SK-N-SH (cell line): ENCODE measurements at regions not wholly inside any gene's neighbourhood (a gene's known extent, or its start where the extent isn't known, plus 50 kb on each side); places are given as distances from the start of the nearest gene placed in this dataset.

Source experiments
- CTCF ChIA-PET: fragments of 300-600, 350-600 bp; formaldehyde crosslinking; extraction: SDS; loops from one replicate; lab custom pipeline; 2021; lab: Yijun Ruan, JAX
- POLR2A ChIA-PET: fragments of 350-600 bp; sonication (Branson Sonifier 250); formaldehyde crosslinking; extraction: SDS; loops from one replicate; lab custom pipeline; 2020; ENCODE audit warnings: antibody characterized with exemption, inconsistent platforms; lab: Yijun Ruan, JAX
- DNase-seq: peaks from one replicate; pipeline ENCODE4 v3.0.0; 2012
- H2AFZ ChIP-seq: fragments of 200-600 bp; sonication (generic); 2 replicates; pipeline ENCODE4 v1.8.1; 2016; ENCODE audit warnings: antibody characterized with exemption, mild to moderate bottlenecking, low read depth
- H3F3A ChIP-seq: fragments of 200-600 bp; sonication (generic); replicated peaks from 2 replicates; pipeline ENCODE3; 2016; ENCODE audit warnings: antibody characterized with exemption, mild to moderate bottlenecking; ENCODE audit not compliant: insufficient read depth
- H3K27ac ChIP-seq, 2 experiments: fragments of 200-500 bp in 1 of 2; fragments of 200-600 bp in 1 of 2; sonication (Bioruptor generic) in 1 of 2; sonication (generic), shearing (Covaris generic) in 1 of 2; 2 replicates each; pipeline versions ENCODE4 v1.5.1 to v1.6.1; 2014 to 2016; ENCODE audit warnings: low read depth in 2 of 2, inconsistent platforms in 1 of 2, low read length in 1 of 2, mild to moderate bottlenecking in 1 of 2, mixed read lengths in 1 of 2
- H3K27me3 ChIP-seq: fragments of 200-600 bp; sonication (generic), shearing (Covaris generic); 2 replicates; pipeline ENCODE4 v1.6.1; 2016; ENCODE audit warnings: mixed run types; ENCODE audit not compliant: insufficient read depth
- H3K36me3 ChIP-seq, 2 experiments: fragments of 200-500 bp in 1 of 2; fragments of 200-600 bp in 1 of 2; sonication (Bioruptor generic) in 1 of 2; sonication (generic) in 1 of 2; replicated peaks in 1 of 2; 2 replicates each; pipeline versions ENCODE3 to v1.5.1; 2014 to 2016; ENCODE audit warnings: low read length in 1 of 2, mild to moderate bottlenecking in 1 of 2; ENCODE audit not compliant: insufficient read depth in 2 of 2, control insufficient read depth in 1 of 2
- H3K4me1 ChIP-seq, 2 experiments: fragments of 200-500 bp in 1 of 2; fragments of 200-600 bp in 1 of 2; sonication (Bioruptor generic) in 1 of 2; sonication (generic), shearing (Covaris generic) in 1 of 2; 2 replicates each; pipeline versions ENCODE4 v1.5.1 to v1.6.1; 2014 to 2016; ENCODE audit warnings: low read depth in 1 of 2, low read length in 1 of 2, mixed run types in 1 of 2; ENCODE audit not compliant: insufficient read depth in 2 of 2, control insufficient read depth in 1 of 2
- H3K4me2 ChIP-seq: fragments of 200-600 bp; sonication (generic), shearing (Covaris generic); 2 replicates; pipeline ENCODE4 v1.6.1; 2017; ENCODE audit warnings: mixed run types
- H3K4me3 ChIP-seq, 2 experiments: fragments of 200-500 bp in 1 of 2; fragments of 200-600 bp in 1 of 2; sonication (Bioruptor generic) in 1 of 2; sonication (generic), shearing (Covaris generic) in 1 of 2; 2 replicates each; pipeline versions ENCODE4 v1.5.1 to v1.8.1; 2014 to 2016; ENCODE audit warnings: low read depth in 2 of 2, inconsistent platforms in 1 of 2, low read length in 1 of 2, mild to moderate bottlenecking in 1 of 2, mixed read lengths in 1 of 2, moderate library complexity in 1 of 2
- H3K79me2 ChIP-seq: fragments of 200-600 bp; sonication (generic); 2 replicates; pipeline ENCODE4 v1.8.1; 2017; ENCODE audit warnings: mild to moderate bottlenecking; ENCODE audit not compliant: insufficient read depth
- H3K9ac ChIP-seq: fragments of 200-600 bp; sonication (generic); 2 replicates; pipeline ENCODE4 v1.6.1; 2017; ENCODE audit warnings: mixed run types
- H3K9me2 ChIP-seq: fragments of 200-600 bp; sonication (generic); 2 replicates; pipeline ENCODE4 v1.6.1; 2017; ENCODE audit warnings: mixed run types
- H3K9me3 ChIP-seq: fragments of 200-600 bp; sonication (generic); 2 replicates; pipeline ENCODE4 v1.6.1; 2017; ENCODE audit warnings: mixed run types, mild to moderate bottlenecking, moderate library complexity
- H4K20me1 ChIP-seq: fragments of 200-600 bp; sonication (generic); 2 replicates; pipeline ENCODE4 v1.6.1; 2017; ENCODE audit warnings: mild to moderate bottlenecking, mixed run types; ENCODE audit not compliant: insufficient read depth
- ELF1 ChIP-seq: IDR thresholded peaks from 2 replicates; pipeline ENCODE4 v1.4.0; 2012
- EZH2phosphoT487 ChIP-seq: fragments of 200-600 bp; sonication (generic); IDR thresholded peaks from 2 replicates; pipeline ENCODE4 v1.6.1; 2017; ENCODE audit warnings: low read depth, mixed run types, mild to moderate bottlenecking, antibody characterized with exemption, moderate library complexity, borderline replicate concordance
- FOXJ3 ChIP-seq: sonication (generic); formaldehyde crosslinking; IDR thresholded peaks from 2 replicates; pipeline ENCODE4 v1.5.1; 2020; ENCODE audit warnings: mild to moderate bottlenecking, missing genetic modification reagents
- GABPA ChIP-seq: IDR thresholded peaks from 2 replicates; pipeline ENCODE4 v1.4.0; 2012; ENCODE audit warnings: low read depth, mild to moderate bottlenecking
- MXI1 ChIP-seq: IDR thresholded peaks from 2 replicates; pipeline ENCODE4 v1.6.1; 2012; ENCODE audit warnings: mild to moderate bottlenecking, low read depth, low read length, improper control_type of control experiment
- NRF1 ChIP-seq: IDR thresholded peaks from 2 replicates; pipeline ENCODE4 v1.6.1; 2012; ENCODE audit warnings: low read depth, mild to moderate bottlenecking, low read length
- RCOR1 ChIP-seq: fragments of 150-350 bp; IDR thresholded peaks from 2 replicates; pipeline ENCODE4 v1.6.1; 2017; ENCODE audit warnings: antibody characterized with exemption, low read length
- REST ChIP-seq: IDR thresholded peaks from 2 replicates; pipeline ENCODE4 v1.6.1; 2012; ENCODE audit warnings: mild to moderate bottlenecking, low read depth, low read length, moderate library complexity
- RFX5 ChIP-seq: IDR thresholded peaks from 2 replicates; pipeline ENCODE4 v1.6.1; 2012; ENCODE audit warnings: mild to moderate bottlenecking, improper control_type of control experiment, low read length
- RXRA ChIP-seq: IDR thresholded peaks from 2 replicates; pipeline ENCODE4 v1.4.0; 2012; ENCODE audit warnings: low read depth, mild to moderate bottlenecking, borderline replicate concordance
- SIN3A ChIP-seq: IDR thresholded peaks from 2 replicates; pipeline ENCODE4 v1.6.1; 2012; ENCODE audit warnings: low read depth, mild to moderate bottlenecking, low read length, moderate library complexity, borderline replicate concordance
- SMC3 ChIP-seq: IDR thresholded peaks from 2 replicates; pipeline ENCODE4 v1.6.1; 2012; ENCODE audit warnings: low read depth, low read length, improper control_type of control experiment
- USF1 ChIP-seq: IDR thresholded peaks from 2 replicates; pipeline ENCODE4 v1.4.0; 2012; ENCODE audit warnings: low read depth, borderline replicate concordance
- YY1 ChIP-seq: IDR thresholded peaks from 2 replicates; pipeline ENCODE4 v1.4.0; 2012; ENCODE audit warnings: low read depth, mild to moderate bottlenecking
- ZBTB33 ChIP-seq: IDR thresholded peaks from 2 replicates; pipeline ENCODE4 v1.4.0; 2012; ENCODE audit warnings: low read depth, borderline replicate concordance
- WGBS: methylation state at CpG from one replicate; pipeline ENCODE4 v1.1.6; 2017; ENCODE audit warnings: low lambda C conversion rate; 5-methylcytosine and 5-hydroxymethylcytosine counted together

- Histone ChIP-seq H4K20me1 (no peaks in the 10 kb centered on the region), H3K4me1 (no peaks in the 10 kb centered on the region; a peak in 1 of 4 replicates), H3K27me3 (no peaks in the 10 kb centered on the region), H3K27ac (no peak overlapping the region), H3K9me2 (no peaks in the 10 kb centered on the region), H3K4me2 (no peak overlapping the region), H2AFZ (no peak overlapping the region), H3K4me3 (no peak overlapping the region), H3F3A (no peaks in the 10 kb centered on the region), H3K9me3 (no peaks in the 10 kb centered on the region), H3K79me2 (no peaks in the 10 kb centered on the region), H3K36me3 (no peaks in the 10 kb centered on the region), H3K9ac (no peak overlapping the region)
- ChIA-PET CTCF (no interaction called here), POLR2A (no interaction called here)
- TF ChIP-seq NRF1 = no peak
- TF ChIP-seq RFX5 = no peak
- no peak for TF ChIP-seq USF1
- TF ChIP-seq SMC3 = no peak
- TF ChIP-seq REST = no peak
- TF ChIP-seq EZH2phosphoT487 = no peak
- no peak for TF ChIP-seq RCOR1
- TF ChIP-seq YY1 = no peak
- no peak for TF ChIP-seq SIN3A
- no peak for TF ChIP-seq GABPA
- no peak for TF ChIP-seq MXI1
- DNase-seq = no peak
- 94% methylated on average over 4 of the region's 4 CpGs for WGBS
These were observed 178.9 kb downstream of the UACA start for GRCh38 chr15:70584441-70584837.

GRCh38 chr15:70583006-70583405, 180.4 kb downstream of the UACA start:
- CTCF ChIA-PET = interaction anchor here (1.3 to 1.7 kb wide), 2 partner anchors 14 to 95 kb away, joined by 4 to 5 read pairs; no protein-coding TSS in a partner anchor
- H3K4me1 ChIP-seq = no peaks in the 10 kb centered on the region; a peak in 1 of 4 replicates
- TF ChIP-seq GABPA = no peak
- TF ChIP-seq ELF1 = no peak
- TF ChIP-seq RXRA = no peak
- no peak for TF ChIP-seq USF1
- TF ChIP-seq FOXJ3 (CRISPR knock-in tag) = no peak
- no peak for TF ChIP-seq ZBTB33
- TF ChIP-seq REST = no peak
- no peak for TF ChIP-seq EZH2phosphoT487

More at GRCh38 chr15:70583006-70583405, 180.4 kb downstream of the UACA start:
- POLR2A ChIA-PET = no interaction called here
- H3K9ac ChIP-seq = no peak overlapping the region
- no peaks in the 10 kb centered on the region for H3K36me3 ChIP-seq
- no peaks in the 10 kb centered on the region for H3K9me3 ChIP-seq
- H3K9me2 ChIP-seq = no peaks in the 10 kb centered on the region
- H3K27ac ChIP-seq = no peak overlapping the region
- no peak overlapping the region for H3K4me3 ChIP-seq
- no peaks in the 10 kb centered on the region for H3K27me3 ChIP-seq
- H3K4me2 ChIP-seq = no peak overlapping the region
- no peak overlapping the region for H2AFZ ChIP-seq
- no peak for DNase-seq
- H4K20me1 ChIP-seq = no peaks in the 10 kb centered on the region
- H3F3A ChIP-seq = no peaks in the 10 kb centered on the region
- H3K79me2 ChIP-seq = no peaks in the 10 kb centered on the region
- WGBS = 66% methylated on average over 4 of the region's 4 CpGs
